ENCODE measurements at regions not wholly inside any gene's neighbourhood (a gene's known extent, or its start where the extent isn't known, plus 50 kb on each side); places are given as distances from the start of the nearest gene placed in this dataset.
A peak's percentile ranks its signal among the peaks of the same experiment; 100 is the strongest.

DNA sequence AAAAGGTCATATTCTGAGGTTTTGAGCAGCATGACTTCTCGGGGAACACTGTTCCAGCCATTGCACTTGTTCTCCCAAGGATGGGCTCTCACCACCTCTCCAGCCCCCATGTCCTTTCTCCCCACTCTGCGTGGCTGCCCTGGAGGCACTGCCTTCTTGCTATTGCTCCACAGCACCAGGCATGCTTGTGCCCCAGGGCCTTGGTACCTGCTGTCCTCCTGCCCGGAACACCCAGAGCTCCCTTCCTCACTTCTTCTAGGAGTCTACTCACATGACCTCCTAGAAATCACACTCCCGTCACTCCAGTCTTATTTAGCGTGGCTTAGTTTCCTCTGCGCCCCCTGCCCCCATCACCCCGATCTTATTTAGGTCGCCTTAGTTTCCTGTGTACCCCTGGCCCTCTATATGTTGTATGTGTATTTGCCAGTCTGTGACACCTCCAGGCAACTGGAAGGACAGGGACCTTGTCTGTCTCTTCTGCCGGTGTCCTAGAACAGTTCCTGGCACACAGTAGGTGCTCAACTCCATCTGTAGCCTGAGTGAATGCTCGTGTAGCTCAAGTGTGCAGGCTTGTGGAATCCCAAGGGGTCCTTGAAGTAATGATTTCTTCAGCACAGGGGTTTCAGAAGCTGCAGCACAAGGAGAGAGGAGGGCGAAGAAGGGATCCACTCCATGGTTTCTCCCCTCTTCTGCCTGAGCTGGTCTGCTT, 208.6 kb upstream of the CIBAR2 start (continued):
- no peak for TF ChIP-seq RFX5 (IDR thresholded peaks at IDR 0.05; ENCODE audit: low read depth, low read length)

DNA sequence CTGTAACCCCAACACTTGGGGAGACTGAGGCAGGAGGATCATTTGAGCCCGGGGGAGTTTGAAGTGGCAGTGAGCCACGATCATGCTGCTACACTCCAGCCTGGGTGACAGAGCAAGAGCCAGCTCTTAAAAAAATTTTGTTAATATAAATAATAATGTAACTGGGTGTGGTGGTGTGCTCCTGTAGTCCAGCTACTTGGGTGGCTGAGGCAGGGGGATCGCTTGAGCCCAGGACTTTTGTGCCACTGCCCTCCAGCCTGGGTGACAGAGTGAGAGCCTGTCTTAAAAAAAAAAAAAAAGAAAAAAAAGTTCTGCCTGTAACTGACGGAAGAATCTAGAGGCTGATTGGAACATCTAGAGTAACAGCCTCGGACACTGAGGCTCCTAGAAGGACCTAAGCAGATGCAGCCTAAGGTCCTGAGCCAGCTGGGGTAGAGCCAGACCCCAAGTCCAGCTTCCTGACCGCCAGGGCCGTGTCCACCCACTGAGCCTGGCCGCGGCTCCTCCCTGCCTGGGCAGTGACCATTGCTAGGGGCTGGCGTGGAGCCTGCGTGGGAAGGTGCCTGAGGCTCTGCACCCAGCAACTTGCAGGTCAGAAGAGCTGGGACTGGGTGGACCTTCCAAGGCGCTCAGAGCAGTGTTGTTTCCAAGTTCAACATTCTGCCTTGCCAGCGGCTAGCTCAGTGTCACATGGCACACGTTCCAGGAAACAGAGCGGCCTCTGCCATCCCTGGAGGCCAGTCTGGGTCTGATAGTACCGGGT, 209.4 kb upstream of the CIBAR2 start:
- Histone ChIP-seq H4K91ac (ENCODE audit: insufficient read depth, low read depth, low read length) (no peak overlapping the region), H3K9me1 (ENCODE audit: insufficient read depth, low read length) (no peaks in the 10 kb centered on the region; the same call in 1 of the 2 replicates), H3K27ac (ENCODE audit: insufficient read depth, low read length) (peak overlapping the region; percentile 0; the same call in 1 of the 2 replicates), H2BK15ac (ENCODE audit: low read depth, low read length) (no peak overlapping the region), H3K27me3 (ENCODE audit: control insufficient read depth, insufficient read depth, low read length) (no peaks in the 10 kb centered on the region), H2AK5ac (ENCODE audit: low read depth, low read length) (no peak overlapping the region), H3K23ac (ENCODE audit: low read depth, low read length) (no peak overlapping the region; the same call in 1 of the 2 replicates), H3K9ac (ENCODE audit: low read depth, low read length) (no peak overlapping the region), H3K14ac (replicated peaks; ENCODE audit: low read depth, low read length) (0 out of 2 replicates have a peak overlapping the region, but pooled peaks have one; percentile 24), H4K5ac (ENCODE audit: low read depth, low read length) (no peak overlapping the region), H2AK9ac (replicated peaks; ENCODE audit: low read depth, low read length, poor library complexity) (peak overlapping the region; percentile 81), H3K4me1 (ENCODE audit: control insufficient read depth, insufficient read depth, low read length) (peaks cover 17% of the 10 kb centered on the region), H3K4me2 (ENCODE audit: low read depth, low read length) (peak overlapping the region; percentile 17), H3K56ac (ENCODE audit: extremely low read depth, insufficient read depth, low read length) (no peak overlapping the region), H3K4me3 (ENCODE audit: insufficient read depth, low read depth, low read length) (no peak overlapping the region), H2AFZ (replicated peaks; ENCODE audit: low read length, poor library complexity) (peak overlapping the region; percentile 71), H2BK20ac (ENCODE audit: low read depth, low read length) (no peak overlapping the region), H2BK120ac (ENCODE audit: low read depth, low read length) (no peak overlapping the region), H4K8ac (ENCODE audit: low read depth in 2 of 2, low read length in 2 of 2) (no peak overlapping the region; a peak in 1 of 4 replicates), H4K20me1 (ENCODE audit: insufficient read depth, low read length) (peaks cover 91% of the 10 kb centered on the region), H3K18ac (ENCODE audit: low read depth, low read length) (no peak overlapping the region), H3K36me3 (ENCODE audit: control insufficient read depth, insufficient read depth, low read length) (no peaks in the 10 kb centered on the region), H2BK5ac (ENCODE audit: low read depth, low read length, poor library complexity, severe bottlenecking) (no peak overlapping the region), H3K9me3 (ENCODE audit: control insufficient read depth, insufficient read depth, low read length) (no peaks in the 10 kb centered on the region; the same call in 1 of the 2 replicates), H3K79me1 (ENCODE audit: low read depth in 1 of 2, low read length in 2 of 2) (peaks cover 23 to 71% of the 10 kb centered on the region in 2 experiments), H3K4ac (ENCODE audit: low read depth, low read length) (0 out of 2 replicates have a peak overlapping the region, but pooled peaks have one; percentile 15)
- intact Hi-C loops (cut with micrococcal nuclease): no loop called here
- ATAC-seq (ENCODE audit: low read depth) (peak; percentile 93), DNase-seq (peak; percentile 89)
- in situ Hi-C loops (cut with MboI; ENCODE audit: low sequenced_read_pairs): no loop called here
- 0% methylated on average over 11 of the region's 16 CpGs; no CpG with 5 or more reads in 1 of the 2 experiments for WGBS, 2 experiments (ENCODE audit: extremely low coverage in 2 of 2, insufficient read length in 1 of 2)
- CTCF ChIA-PET: interaction anchor here (0.7 to 1.1 kb wide), 2 partner anchors 77 to 111 kb away, joined by 3 to 4 read pairs; no protein-coding TSS in a partner anchor
- BruUV-seq (replicated peaks): no TSS peak
- POLR2A ChIA-PET (ENCODE audit: unreplicated experiment): interaction anchor here (0.6 kb wide), 1 partner anchor 11 kb away, joined by 9 read pairs; no protein-coding TSS in a partner anchor
- dilution Hi-C loops (cut with HindIII; ENCODE audit: low sequenced_read_pairs, unreplicated experiment): no loop called here
- TF ChIP-seq RAD21 (IDR thresholded peaks at IDR 0.05; ENCODE audit: low read length) (peak; percentile 10; the same call in 1 of the 2 replicates), USF2 (IDR thresholded peaks at IDR 0.05; ENCODE audit: low read depth, low read length) (peak; percentile 47; the same call in 1 of the 2 replicates), CEBPB (IDR thresholded peaks at IDR 0.05; ENCODE audit: low read depth, low read length) (no peak)
- TF ChIP-seq, protein P1, sequence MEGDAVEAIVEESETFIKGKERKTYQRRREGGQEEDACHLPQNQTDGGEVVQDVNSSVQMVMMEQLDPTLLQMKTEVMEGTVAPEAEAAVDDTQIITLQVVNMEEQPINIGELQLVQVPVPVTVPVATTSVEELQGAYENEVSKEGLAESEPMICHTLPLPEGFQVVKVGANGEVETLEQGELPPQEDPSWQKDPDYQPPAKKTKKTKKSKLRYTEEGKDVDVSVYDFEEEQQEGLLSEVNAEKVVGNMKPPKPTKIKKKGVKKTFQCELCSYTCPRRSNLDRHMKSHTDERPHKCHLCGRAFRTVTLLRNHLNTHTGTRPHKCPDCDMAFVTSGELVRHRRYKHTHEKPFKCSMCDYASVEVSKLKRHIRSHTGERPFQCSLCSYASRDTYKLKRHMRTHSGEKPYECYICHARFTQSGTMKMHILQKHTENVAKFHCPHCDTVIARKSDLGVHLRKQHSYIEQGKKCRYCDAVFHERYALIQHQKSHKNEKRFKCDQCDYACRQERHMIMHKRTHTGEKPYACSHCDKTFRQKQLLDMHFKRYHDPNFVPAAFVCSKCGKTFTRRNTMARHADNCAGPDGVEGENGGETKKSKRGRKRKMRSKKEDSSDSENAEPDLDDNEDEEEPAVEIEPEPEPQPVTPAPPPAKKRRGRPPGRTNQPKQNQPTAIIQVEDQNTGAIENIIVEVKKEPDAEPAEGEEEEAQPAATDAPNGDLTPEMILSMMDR (conservative IDR thresholded peaks at IDR 0.05; ENCODE audit: low read depth, low read length): no peak

Measured in IMR-90 (cell line).